ENCODE measurements at regions not wholly inside any gene's neighbourhood (a gene's known extent, or its start where the extent isn't known, plus 50 kb on each side); places are given as distances from the start of the nearest gene placed in this dataset.

DNA sequence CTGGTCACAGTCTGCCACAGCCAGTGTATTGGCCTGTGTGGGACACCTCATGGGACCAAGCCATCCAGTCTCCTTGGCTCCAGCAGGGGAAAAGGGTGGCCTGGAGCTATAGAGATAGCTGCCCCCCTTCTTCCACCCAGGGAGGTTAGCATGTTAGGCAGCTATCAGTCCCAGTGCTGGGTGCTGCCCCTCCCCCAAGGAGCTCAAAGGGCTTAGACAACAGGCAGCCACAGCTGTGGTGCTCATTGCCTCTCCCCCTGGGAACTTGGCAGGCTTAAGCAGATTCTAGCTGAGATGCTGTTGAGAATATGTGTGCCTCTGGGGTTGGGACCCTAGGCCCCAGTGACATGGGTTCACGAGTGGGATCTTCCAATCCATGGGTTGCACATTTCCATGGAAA, 226.0 kb upstream of the PTGER4 start:
- intact Hi-C loops (cut with DNase I; ENCODE audit: low total_unique reads): no loop called here
- DNase-seq: no peak

DNA sequence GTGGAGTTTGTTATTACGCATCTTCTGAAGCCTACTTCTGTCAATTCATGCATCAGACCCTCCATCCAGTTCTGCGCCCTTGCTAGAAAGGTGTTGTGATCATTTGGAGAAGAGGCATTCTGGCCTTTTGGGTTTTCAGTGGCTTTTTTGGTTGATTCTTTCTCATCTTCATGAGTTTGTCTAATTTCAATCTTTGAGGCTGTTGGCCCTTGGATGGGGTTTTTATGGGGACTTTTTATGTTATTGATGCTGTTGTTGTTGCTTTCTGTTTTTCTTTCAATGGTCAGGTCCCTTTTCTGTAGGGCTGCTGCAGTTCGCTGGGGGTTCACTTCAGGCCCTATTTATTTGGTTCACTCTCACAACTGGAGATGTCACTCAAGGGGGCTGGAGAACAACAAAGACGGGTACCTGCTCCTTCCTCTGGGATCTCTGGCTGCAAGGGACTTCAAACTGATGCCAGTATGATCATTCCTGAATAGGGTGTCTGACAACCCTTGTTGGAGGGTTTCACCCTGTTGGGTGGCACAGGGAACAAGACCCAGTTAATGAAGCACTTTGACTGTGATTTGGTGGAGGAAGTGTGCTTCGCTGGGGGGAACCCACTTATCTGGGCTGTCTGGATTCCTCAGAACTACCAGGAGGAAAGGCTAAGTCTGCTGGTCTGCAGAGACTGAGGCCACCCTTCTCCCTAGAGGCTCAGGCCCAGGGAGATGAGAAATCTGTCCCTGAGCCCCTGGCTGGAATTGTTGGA, 226.7 kb upstream of the PTGER4 start:
- no peak for DNase-seq
- intact Hi-C loops (cut with DNase I; ENCODE audit: low total_unique reads): no loop called here
- Histone ChIP-seq H3K9me3 (no peaks in the 10 kb centered on the region), H3K4me3 (no peak overlapping the region), H3K4me1 (no peaks in the 10 kb centered on the region), H3K27ac (no peak overlapping the region), H3K27me3 (no peaks in the 10 kb centered on the region), H3K36me3 (ENCODE audit: low read depth, missing control alignments) (no peaks in the 10 kb centered on the region)
- TF ChIP-seq, protein P1, sequence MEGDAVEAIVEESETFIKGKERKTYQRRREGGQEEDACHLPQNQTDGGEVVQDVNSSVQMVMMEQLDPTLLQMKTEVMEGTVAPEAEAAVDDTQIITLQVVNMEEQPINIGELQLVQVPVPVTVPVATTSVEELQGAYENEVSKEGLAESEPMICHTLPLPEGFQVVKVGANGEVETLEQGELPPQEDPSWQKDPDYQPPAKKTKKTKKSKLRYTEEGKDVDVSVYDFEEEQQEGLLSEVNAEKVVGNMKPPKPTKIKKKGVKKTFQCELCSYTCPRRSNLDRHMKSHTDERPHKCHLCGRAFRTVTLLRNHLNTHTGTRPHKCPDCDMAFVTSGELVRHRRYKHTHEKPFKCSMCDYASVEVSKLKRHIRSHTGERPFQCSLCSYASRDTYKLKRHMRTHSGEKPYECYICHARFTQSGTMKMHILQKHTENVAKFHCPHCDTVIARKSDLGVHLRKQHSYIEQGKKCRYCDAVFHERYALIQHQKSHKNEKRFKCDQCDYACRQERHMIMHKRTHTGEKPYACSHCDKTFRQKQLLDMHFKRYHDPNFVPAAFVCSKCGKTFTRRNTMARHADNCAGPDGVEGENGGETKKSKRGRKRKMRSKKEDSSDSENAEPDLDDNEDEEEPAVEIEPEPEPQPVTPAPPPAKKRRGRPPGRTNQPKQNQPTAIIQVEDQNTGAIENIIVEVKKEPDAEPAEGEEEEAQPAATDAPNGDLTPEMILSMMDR (IDR thresholded peaks at IDR 0.05): no peak
- TF ChIP-seq POLR2A (IDR thresholded peaks at IDR 0.05): no peak
- WGBS, 2 donors: 74 to 80% methylated on average over 5 of the region's 5 CpGs

More for the DNA sequence above, 226.0 kb upstream of the PTGER4 start:
- no peak for TF ChIP-seq POLR2A (IDR thresholded peaks at IDR 0.05)
- TF ChIP-seq, protein P1 (IDR thresholded peaks at IDR 0.05): no peak
- Histone ChIP-seq H3K4me3 (no peak overlapping the region), H3K27ac (no peak overlapping the region), H3K9me3 (no peaks in the 10 kb centered on the region), H3K27me3 (no peaks in the 10 kb centered on the region), H3K4me1 (no peaks in the 10 kb centered on the region), H3K36me3 (ENCODE audit: low read depth, missing control alignments) (no peaks in the 10 kb centered on the region)
- WGBS, 2 donors: 81% methylated on average over 1 of the region's 1 CpG; no CpG with 5 or more reads in 1 of the 2 donors

DNA sequence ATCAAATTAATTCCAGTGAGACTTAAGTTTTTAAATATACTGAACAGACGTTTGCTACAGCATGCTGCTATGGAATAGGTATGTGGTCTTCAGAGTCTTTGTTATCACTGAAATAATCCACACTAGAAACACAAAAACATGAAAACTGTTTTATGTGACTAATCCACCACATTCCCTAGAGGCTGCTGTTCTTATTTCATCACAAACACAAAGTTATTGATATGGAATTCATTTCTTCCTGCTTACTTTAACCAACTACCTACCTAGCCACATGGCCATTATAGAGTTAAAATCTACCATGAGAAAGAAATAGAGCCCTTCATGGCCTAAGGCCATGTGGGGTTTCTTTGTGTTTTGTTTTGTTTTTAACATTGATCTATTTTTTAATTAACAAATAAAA, 232.3 kb upstream of the PTGER4 start:
- intact Hi-C loops (cut with DNase I; ENCODE audit: low total_unique reads): no loop called here
- Histone ChIP-seq H3K4me3 (no peak overlapping the region), H3K9me3 (no peaks in the 10 kb centered on the region), H3K27ac (no peak overlapping the region), H3K36me3 (ENCODE audit: low read depth, missing control alignments) (no peaks in the 10 kb centered on the region), H3K4me1 (no peaks in the 10 kb centered on the region), H3K27me3 (no peaks in the 10 kb centered on the region)
- TF ChIP-seq, protein P1 (IDR thresholded peaks at IDR 0.05): no peak
- TF ChIP-seq POLR2A (IDR thresholded peaks at IDR 0.05): no peak
- DNase-seq: no peak
- WGBS, 2 donors: 43 to 69% methylated on average over 1 of the region's 1 CpG

DNA sequence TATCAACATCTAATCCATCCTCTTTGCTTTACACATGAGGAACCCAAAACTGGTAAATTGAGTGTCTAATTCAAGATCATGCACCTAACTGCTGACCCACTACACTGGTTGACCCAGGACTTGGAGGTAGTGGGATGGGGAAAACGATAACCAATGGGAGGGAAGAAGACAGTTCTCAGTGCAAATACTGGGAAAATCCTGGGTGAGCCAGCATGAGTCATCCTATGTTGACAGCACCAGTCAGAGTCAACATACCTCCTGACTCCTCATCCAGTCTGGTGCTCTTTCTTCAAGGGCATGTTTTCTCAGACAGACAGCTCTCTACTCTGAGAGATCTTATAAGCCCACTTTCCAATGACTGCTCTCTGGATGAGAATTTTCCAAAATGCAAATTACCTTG, 232.8 kb upstream of the PTGER4 start:
- 10 to 67% methylated on average over 1 of the region's 1 CpG for WGBS, 2 donors
- H3K27ac ChIP-seq: no peak overlapping the region
- H3K36me3 ChIP-seq (ENCODE audit: low read depth, missing control alignments): no peaks in the 10 kb centered on the region
- H3K4me3 ChIP-seq: no peak overlapping the region
- no peaks in the 10 kb centered on the region for H3K27me3 ChIP-seq
- DNase-seq: no peak
- H3K9me3 ChIP-seq: no peaks in the 10 kb centered on the region
- H3K4me1 ChIP-seq: no peaks in the 10 kb centered on the region
- intact Hi-C loops (cut with DNase I; ENCODE audit: low total_unique reads): no loop called here
- TF ChIP-seq POLR2A (IDR thresholded peaks at IDR 0.05): no peak
- TF ChIP-seq, protein P1 (IDR thresholded peaks at IDR 0.05): no peak

- H3K4me1 ChIP-seq: no peaks in the 10 kb centered on the region
- TF ChIP-seq POLR2A (IDR thresholded peaks at IDR 0.05): no peak
- TF ChIP-seq, protein P1 (IDR thresholded peaks at IDR 0.05): no peak
- no peaks in the 10 kb centered on the region for H3K27me3 ChIP-seq
- H3K9me3 ChIP-seq: no peaks in the 10 kb centered on the region
- H3K36me3 ChIP-seq (ENCODE audit: low read depth, missing control alignments): no peaks in the 10 kb centered on the region
- no peak for DNase-seq
- no peak overlapping the region for H3K4me3 ChIP-seq
- no peak overlapping the region for H3K27ac ChIP-seq
- intact Hi-C loops (cut with DNase I; ENCODE audit: low total_unique reads): no loop called here
- 54 to 67% methylated on average over 2 of the region's 2 CpGs for WGBS, 2 donors
Measured at GRCh38 chr5:40442346-40442745, 237.4 kb upstream of the PTGER4 start.

Data from testis (tissue), 2 donors.